GM12878 (cell line): ENCODE measurements at regions not wholly inside any gene's neighbourhood (a gene's known extent, or its start where the extent isn't known, plus 50 kb on each side); places are given as distances from the start of the nearest gene placed in this dataset.

Source experiments
- BRCA1 ChIP-seq: IDR thresholded peaks from 2 replicates; pipeline ENCODE4 v1.6.1; 2011; ENCODE audit warnings: low read depth, low read length, improper control_type of control experiment
- HDAC6 ChIP-seq: fragments of 200-600 bp; sonication (generic); IDR thresholded peaks from one replicate; pipeline ENCODE4 v1.8.0; 2017; ENCODE audit warnings: antibody characterized with exemption; ENCODE audit not compliant: unreplicated experiment
- KAT2A ChIP-seq: conservative IDR thresholded peaks from 2 replicates; pipeline ENCODE4 v1.6.1; 2011; ENCODE audit warnings: low read depth, low read length; ENCODE audit not compliant: control insufficient read depth
- KLF5 ChIP-seq: fragments of 450-650 bp; IDR thresholded peaks from 2 replicates; pipeline ENCODE4 v1.6.1; 2014; ENCODE audit warnings: mild to moderate bottlenecking; ENCODE audit not compliant: partially characterized antibody
- LARP7 ChIP-seq: fragments of 450-650 bp; IDR thresholded peaks from 2 replicates; pipeline ENCODE4 v1.6.1; 2017; ENCODE audit warnings: mild to moderate bottlenecking
- MEF2B ChIP-seq: fragments of 450-650 bp; IDR thresholded peaks from 2 replicates; pipeline ENCODE4 v1.6.1; 2018; ENCODE audit warnings: mild to moderate bottlenecking, moderate library complexity; ENCODE audit not compliant: partially characterized antibody, poor library complexity, severe bottlenecking
- PAX8 ChIP-seq: fragments of 450-650 bp; IDR thresholded peaks from 2 replicates; pipeline ENCODE4 v1.6.1; 2017; ENCODE audit warnings: mild to moderate bottlenecking, moderate library complexity
- TARDBP ChIP-seq: IDR thresholded peaks from 2 replicates; pipeline ENCODE4 v1.6.1; 2016; ENCODE audit warnings: borderline replicate concordance
- TF ChIP-seq, protein P1 (sequence below): IDR thresholded peaks from 2 replicates; pipeline ENCODE4 v1.6.1; 2012; ENCODE audit warnings: improper control_type of control experiment, low read depth, low read length; ENCODE audit not compliant: insufficient replicate concordance

DNA sequence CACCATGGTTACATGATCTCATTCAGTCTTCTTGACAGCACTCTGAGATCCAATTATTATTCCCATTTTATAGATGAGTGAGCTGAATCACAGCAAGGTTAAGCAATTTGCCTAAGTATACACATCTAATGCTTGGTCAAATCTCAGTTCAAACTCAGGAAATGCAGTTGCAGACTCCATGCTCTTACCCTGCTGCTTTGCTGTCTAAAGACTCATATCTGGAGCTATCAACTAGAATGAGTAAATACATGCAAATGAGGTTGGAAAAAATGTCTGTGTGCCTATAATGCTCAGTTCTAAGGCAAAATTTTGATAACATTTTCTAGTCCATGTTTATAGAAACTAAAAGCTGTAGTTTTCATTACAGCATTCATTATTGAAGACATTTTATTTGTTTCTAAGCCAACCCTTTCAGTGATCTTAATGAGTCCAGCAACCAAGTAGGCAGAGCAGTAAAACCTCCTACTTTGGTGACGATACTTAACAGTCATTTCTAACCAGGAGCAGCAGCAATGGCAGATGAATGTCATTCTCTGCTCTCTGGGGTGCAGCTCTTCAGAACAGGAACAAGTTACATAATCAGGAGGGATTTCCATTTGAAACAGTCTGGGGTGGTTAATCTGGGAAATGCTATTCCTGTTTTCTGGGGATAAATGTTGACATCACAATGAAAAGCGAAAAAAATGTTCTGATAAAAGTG, 396.8 kb upstream of the UBE2E3 start (continued):
- TF ChIP-seq, protein P1, sequence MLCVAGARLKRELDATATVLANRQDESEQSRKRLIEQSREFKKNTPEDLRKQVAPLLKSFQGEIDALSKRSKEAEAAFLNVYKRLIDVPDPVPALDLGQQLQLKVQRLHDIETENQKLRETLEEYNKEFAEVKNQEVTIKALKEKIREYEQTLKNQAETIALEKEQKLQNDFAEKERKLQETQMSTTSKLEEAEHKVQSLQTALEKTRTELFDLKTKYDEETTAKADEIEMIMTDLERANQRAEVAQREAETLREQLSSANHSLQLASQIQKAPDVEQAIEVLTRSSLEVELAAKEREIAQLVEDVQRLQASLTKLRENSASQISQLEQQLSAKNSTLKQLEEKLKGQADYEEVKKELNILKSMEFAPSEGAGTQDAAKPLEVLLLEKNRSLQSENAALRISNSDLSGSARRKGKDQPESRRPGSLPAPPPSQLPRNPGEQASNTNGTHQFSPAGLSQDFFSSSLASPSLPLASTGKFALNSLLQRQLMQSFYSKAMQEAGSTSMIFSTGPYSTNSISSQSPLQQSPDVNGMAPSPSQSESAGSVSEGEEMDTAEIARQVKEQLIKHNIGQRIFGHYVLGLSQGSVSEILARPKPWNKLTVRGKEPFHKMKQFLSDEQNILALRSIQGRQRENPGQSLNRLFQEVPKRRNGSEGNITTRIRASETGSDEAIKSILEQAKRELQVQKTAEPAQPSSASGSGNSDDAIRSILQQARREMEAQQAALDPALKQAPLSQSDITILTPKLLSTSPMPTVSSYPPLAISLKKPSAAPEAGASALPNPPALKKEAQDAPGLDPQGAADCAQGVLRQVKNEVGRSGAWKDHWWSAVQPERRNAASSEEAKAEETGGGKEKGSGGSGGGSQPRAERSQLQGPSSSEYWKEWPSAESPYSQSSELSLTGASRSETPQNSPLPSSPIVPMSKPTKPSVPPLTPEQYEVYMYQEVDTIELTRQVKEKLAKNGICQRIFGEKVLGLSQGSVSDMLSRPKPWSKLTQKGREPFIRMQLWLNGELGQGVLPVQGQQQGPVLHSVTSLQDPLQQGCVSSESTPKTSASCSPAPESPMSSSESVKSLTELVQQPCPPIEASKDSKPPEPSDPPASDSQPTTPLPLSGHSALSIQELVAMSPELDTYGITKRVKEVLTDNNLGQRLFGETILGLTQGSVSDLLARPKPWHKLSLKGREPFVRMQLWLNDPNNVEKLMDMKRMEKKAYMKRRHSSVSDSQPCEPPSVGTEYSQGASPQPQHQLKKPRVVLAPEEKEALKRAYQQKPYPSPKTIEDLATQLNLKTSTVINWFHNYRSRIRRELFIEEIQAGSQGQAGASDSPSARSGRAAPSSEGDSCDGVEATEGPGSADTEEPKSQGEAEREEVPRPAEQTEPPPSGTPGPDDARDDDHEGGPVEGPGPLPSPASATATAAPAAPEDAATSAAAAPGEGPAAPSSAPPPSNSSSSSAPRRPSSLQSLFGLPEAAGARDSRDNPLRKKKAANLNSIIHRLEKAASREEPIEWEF = no peak
- TF ChIP-seq KLF5 (no peak), PAX8 (no peak), LARP7 (no peak), BRCA1 (no peak), HDAC6 (no peak), KAT2A (no peak), MEF2B (no peak), TARDBP (no peak)
